Gastroesophageal sphincter (tissue), 3 donors: ENCODE measurements at regions not wholly inside any gene's neighbourhood (a gene's known extent, or its start where the extent isn't known, plus 50 kb on each side); places are given as distances from the start of the nearest gene placed in this dataset.

Source experiments
- POLR2A ChIP-seq, 2 donors: fragments of 450-650 bp; IDR thresholded peaks; one replicate each; pipeline ENCODE4 v1.6.1; 2017; ENCODE audit warnings: antibody characterized with exemption in 2 of 2, mild to moderate bottlenecking in 2 of 2, moderate library complexity in 1 of 2
- POLR2AphosphoS5 ChIP-seq: sonication (generic); formaldehyde crosslinking; IDR thresholded peaks from one replicate; pipeline ENCODE4 v1.6.1; 2017; ENCODE audit warnings: antibody characterized with exemption
- TF ChIP-seq, protein P1 (sequence below), 4 experiments: fragments of 200-600 bp in 2 of 4; fragments of 450-650 bp in 2 of 4; sonication (generic) in 1 of 4; IDR thresholded peaks; one replicate each; pipeline ENCODE4 v1.5.1; 2017 to 2019; ENCODE audit warnings: antibody characterized with exemption in 4 of 4, mild to moderate bottlenecking in 2 of 4, moderate library complexity in 2 of 4

DNA sequence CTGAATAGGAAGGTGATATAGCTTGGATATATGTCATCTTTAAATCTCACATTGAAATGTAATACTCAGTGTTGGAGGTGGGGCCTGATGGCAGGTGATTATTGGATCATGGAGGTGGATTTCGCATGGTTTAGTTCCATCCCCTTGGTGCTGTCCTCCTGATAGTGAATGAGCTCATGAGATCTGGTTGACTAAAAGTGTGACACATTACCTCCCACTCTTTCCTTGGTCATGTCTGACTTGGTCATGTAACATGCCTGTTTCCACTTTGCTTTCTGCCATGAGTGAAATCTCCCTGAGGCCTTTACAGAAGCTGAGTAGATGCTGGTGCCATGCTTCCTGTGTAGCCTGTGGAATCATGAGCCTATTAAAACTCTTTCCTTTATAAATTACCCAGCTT lies 664.5 kb upstream of the NR5A2 start:
- TF ChIP-seq, protein P1, sequence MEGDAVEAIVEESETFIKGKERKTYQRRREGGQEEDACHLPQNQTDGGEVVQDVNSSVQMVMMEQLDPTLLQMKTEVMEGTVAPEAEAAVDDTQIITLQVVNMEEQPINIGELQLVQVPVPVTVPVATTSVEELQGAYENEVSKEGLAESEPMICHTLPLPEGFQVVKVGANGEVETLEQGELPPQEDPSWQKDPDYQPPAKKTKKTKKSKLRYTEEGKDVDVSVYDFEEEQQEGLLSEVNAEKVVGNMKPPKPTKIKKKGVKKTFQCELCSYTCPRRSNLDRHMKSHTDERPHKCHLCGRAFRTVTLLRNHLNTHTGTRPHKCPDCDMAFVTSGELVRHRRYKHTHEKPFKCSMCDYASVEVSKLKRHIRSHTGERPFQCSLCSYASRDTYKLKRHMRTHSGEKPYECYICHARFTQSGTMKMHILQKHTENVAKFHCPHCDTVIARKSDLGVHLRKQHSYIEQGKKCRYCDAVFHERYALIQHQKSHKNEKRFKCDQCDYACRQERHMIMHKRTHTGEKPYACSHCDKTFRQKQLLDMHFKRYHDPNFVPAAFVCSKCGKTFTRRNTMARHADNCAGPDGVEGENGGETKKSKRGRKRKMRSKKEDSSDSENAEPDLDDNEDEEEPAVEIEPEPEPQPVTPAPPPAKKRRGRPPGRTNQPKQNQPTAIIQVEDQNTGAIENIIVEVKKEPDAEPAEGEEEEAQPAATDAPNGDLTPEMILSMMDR (IDR thresholded peaks at IDR 0.05): no peak
- TF ChIP-seq POLR2AphosphoS5 (no peak), POLR2A (IDR thresholded peaks at IDR 0.05) (no peak)
